NOMO-1 (cell line): ENCODE measurements at regions not wholly inside any gene's neighbourhood (a gene's known extent, or its start where the extent isn't known, plus 50 kb on each side); places are given as distances from the start of the nearest gene placed in this dataset.

Experiments used
- DNase-seq, 2 experiments: peaks; one replicate each; lab custom pipeline; 2025; ENCODE audit not compliant: unreplicated experiment in 2 of 2; lab: John Stamatoyannopoulos, UW

DNA sequence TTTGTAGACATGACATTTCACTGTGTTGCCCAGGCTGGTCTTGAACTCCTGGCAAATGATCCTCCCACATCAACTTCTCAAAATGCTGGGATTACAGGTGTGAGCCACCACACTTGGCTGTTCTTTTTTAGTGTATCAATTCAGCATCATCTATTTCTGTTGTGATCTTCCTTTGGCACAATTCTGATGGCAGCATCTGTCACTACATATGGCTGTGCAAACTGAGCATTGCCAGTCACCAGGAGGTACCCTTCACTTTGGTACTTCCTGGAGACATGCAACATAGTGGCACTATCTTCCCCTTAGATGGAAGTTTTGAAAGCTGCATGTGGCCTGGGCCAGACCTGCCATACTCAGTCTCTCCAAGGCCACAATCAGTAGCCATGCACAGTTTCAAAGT lies 467.1 kb upstream of the TMPO start:
- DNase-seq, result no peak

DNA sequence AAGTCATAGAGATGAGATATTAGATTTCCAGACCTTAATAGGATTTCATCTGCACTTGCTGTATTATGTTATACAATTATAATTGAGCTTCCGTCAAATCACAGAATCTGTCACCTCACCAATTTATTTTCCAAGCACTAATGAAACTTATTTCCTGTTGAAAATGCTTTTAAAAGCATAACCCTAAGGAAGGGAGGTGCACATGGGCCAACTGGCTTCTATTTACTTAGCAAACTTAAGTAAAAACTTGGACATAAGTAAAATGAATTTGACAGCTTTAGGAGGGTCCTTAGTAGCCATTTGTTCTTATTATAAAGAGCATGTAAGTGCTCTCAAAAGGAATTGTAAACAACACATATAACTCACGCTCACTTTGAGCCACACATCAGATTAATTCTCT lies 462.2 kb upstream of the TMPO start:
- no peak for DNase-seq

DNA sequence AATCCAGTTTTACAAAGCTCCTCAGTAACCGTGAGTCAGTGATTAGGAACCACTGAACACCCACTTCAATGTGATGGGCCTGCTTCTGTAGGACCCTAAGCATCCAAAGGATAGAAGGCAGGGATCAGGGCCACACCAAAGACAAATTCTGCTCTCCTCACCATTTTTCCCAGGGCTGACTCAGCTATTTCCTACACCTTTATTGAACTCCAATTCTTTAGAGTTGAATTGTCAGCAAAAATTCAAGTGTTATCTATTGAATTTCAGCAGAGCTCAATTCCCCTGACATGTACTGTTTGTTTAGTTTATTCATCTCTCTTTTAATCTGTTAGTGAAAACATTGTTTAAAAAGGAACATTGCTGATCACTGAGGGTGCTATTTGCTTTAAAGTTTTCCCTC lies 457.7 kb upstream of the TMPO start:
- no peak for DNase-seq

DNA sequence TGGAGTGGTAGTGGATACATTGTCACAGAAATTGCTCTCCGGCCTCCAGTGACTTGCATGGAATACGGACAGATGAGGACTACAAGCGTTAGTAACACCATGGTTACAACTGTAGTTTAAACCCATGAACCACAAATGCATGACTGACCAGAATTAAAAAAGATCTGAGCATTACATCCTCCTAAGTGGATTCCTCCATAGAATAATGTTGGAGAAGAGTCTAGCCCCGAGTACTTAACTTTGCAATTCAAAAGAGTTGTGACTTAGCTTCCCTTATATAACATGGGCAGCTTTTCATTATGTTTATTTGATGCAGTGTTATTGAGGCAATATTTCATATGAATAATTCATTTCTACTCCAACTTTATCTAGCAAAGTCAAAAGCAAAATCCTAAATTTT lies 457.2 kb upstream of the TMPO start:
- DNase-seq, result no peak

DNA sequence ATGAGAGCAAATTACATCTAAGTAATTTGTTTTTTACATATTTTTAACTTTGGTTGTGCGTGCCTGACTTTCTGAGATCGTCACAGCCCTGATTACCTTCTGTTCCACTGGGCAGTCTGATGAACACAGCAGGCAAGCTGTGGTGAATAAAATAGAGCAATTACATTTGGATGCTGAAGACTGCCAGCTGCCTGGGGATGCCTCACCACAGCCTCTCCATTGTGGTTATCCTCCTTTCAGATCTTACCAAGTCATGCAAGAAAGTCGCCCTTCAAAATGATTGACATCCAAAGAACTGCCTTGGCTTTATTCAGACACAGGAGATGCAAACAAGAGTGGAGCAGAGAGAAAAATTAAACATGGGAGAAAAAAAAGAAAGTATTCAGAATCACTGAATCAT lies 456.6 kb upstream of the TMPO start:
- DNase-seq, result no peak

DNA sequence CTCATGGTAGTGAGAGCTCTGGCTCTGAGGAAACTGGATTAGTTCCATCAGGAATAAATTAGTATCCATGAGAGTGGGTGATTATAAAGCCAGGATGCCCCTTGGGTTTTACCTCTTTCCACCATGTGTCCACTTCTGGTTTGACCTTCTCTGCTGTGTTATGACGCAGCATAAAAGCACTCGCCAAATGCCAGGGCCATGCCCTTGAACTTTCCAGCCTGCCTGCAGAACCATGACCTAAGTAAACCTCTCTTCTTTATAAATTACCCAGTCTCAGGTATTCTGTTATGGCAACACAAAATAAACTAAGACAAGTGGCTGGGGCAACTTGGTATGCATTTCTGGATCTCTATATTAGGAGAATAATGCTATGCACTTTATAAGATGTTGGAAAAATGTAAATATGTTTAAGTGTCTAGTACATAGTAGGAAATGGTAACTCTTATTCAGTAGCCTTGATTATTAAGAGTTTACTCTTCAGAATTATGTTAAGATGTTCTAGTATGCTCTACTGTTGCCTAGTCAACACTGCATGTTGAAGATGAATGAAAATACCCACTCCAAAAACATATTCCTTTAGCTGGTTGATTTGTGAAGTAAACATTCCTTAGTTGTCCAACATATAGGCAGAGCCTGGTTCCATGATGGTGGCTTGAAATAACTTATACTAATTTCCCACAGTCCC lies 455.6 kb upstream of the TMPO start:
- DNase-seq, result no peak

DNA sequence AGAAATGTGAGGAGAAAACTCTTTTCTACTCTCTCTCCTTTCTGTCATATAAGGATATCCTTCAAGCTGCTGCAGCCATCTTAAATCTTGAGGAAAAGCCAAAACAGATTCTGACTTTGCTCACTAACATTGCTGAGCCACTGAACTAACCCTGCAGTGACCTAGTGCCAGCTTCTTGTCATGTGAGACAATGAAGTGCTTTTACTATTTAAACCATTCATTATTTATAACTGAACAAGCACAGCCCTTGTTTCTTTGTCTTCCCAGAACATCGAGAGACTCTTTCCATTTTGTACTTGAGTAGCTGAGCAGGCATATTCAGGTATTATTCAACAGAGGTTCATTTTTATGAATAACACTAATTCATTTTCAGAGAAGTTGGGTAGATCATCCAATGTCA lies 455.0 kb upstream of the TMPO start:
- DNase-seq, result no peak

DNA sequence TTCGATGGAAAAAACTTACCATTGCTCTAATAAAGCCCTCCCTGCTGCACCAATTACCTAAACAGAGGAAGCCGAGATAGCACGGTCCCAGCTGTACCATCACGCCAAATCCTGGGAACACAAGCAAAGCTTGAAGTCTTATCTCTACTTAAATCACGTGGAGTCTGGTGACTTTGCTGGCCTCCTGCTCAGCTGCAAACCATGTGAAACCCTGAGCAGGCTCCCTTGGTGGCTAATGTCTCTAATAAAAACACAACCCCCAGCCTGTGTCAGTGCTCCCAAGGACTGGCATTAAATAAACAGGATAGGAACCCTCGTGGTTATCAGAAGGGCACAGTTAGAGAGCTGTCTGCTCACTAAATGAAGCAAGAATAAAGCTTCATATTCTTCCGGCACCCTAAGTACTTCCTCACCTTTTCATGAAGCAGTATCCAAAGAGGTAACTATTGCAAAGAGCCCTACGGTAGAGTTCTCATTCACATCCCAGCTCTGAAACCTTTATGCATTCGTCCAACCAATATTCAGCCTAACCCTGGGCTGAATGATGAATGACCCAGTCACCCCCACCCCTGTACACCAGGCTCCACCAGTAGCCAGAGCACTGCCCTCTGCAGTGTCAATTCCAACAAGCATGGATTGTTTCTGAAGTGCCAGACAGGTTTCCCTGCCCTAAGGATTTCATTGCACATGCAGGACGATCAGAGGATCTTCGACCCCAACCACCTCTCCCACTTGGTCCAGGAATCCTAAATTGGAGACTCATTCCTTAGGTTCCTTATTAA lies 452.7 kb upstream of the TMPO start:
- no peak for DNase-seq

DNA sequence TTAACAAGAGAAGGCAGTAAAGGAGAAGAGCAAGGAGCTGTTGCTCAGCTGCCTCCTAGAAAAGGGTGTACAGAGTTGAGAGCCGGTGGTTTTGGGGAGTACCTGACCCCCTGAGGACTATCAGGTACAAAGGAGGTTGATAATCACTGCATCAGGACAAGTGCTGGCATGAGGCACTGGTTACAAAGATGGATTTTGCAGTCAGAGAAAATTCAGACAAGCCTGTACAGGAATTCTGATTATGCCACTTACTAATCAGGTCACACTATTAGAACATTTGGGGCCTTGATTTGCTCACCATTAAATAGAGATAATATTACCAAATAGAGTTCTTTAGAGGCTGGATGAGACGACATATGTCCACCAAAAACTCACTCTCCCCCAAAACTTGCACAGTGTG lies 450.9 kb upstream of the TMPO start:
- DNase-seq, result no peak

DNA sequence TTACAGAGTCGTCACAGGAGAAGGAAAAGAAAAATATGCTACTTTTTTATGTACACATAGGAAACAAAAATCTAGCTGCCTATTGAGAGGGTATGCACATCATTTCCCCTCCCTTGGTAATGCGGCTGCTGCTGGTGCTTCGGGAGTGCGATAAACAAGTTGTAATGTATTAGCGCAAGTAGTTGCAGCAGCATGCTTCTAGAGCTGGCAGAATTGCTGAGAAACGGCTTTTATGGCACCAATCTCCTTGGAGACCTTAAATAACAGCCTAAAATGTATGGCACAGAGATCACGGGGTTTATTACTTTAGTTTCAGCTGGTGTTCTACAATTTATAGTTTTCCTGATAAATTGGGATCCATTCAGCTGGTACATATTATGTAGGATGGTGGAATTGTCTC lies 447.6 kb upstream of the TMPO start:
- no peak for DNase-seq

- DNase-seq, result no peak
These were observed 441.8 kb upstream of the TMPO start for GRCh38 chr12:98073610-98074009.

DNA sequence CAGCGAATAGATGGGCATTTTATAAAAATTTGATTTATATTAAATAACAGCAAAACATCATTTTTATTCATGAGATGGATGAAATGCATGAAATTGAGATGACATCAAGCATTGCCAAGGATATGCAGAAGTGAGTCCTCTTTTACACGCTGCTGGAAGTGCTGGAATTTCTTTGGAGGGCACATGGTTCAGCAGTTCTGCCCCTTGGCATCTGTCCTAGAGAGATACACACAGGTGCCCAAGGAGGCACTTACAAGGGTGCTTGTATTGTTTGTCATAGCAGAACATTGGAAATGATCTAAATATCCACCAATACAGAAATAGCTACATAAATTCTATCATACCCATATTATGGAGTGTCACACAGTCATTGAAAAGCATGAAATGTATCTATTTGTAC lies 441.1 kb upstream of the TMPO start:
- no peak for DNase-seq

- DNase-seq, result no peak
These were observed 431.0 kb upstream of the TMPO start for GRCh38 chr12:98084391-98084790.

DNA sequence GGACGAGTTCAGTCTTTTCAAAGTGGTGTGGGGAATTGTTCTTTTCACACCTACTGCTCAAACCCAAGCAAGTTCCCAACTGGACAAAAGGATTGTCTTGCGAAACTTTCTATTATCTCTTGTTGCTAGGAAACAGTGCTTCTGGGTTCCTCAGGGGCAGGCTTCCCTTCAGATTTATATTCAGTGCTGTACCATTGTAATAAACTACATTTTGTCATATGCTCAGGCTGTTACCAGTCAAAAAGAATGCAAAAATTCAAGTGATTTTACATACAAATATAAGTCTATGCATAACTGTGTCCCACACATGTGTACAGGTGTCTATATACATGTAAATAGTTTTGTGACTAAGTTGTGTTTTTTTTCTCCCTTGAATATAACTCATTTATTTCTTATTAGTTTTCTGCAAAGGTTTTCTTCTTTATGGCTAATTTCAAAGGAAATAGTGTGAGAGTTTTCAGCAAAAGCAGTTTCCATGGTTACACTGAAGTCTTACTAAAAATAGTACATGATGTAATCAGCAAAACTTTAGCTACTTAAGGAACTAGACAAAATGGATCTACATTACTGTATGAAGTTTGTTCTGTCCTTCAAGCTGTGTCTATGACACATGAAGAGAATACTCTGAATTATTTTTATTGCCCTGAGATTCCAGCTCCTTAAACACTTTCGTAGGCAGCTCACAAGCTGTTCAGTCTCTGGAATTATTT lies 430.2 kb upstream of the TMPO start:
- DNase-seq, result no peak

GRCh38 chr12:98090731-98091130 lies 424.7 kb upstream of the TMPO start:
- DNase-seq, result no peak

DNA sequence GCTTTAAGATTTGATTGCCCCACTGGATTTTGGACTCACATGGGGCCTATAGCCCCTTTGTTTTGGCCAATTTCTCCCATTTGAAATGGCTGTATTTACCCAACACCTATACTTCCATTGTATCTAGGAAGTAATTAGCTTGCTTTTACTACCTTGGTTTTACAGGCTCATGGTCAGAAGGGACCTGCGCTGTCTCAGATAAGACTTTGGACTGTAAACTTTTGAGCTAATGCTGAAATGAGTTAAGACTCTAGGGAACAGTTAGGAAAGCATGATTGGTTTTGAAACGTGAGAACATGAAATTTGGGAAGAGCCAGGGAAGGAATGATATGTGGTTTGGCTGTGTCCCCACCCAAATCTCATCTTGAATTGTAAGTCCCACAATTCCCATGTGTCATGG lies 419.0 kb upstream of the TMPO start:
- no peak for DNase-seq

DNA sequence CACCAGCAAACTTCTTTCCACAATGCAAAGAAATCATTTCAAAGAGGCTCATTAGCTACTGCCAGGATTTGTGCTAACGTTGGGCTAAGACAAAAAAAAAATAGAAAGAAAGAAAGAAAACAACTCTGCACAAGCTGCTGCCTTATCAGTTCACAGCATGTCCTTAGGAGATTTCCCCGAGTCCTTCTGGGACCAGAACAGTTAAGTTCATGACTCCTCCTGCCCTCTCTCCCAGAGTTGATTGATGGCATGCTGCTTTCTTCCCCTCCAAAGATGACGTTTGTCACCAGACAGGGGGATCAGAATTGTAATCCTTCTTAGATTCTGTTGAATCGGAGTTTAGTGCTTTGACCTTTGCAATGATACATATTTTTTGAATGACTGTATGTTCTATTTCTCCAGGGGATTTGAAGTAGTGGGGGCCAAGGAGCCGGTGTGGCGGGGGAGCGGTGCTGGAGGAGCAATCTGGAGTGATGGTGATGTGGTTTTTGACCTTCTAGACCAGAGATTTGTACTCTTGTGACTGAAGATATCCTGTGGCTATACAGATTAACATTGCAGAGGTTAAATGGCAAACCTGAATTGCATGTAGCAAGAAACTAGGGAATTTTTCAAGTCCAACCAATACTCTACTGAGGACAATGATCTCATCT lies 409.2 kb upstream of the TMPO start:
- no peak for DNase-seq

- no peak for DNase-seq
These were observed 406.1 kb upstream of the TMPO start for GRCh38 chr12:98109266-98109665.

- no peak for DNase-seq
These were observed 404.9 kb upstream of the TMPO start for GRCh38 chr12:98110536-98110935.

GRCh38 chr12:98113548-98113947 lies 401.8 kb upstream of the TMPO start:
- DNase-seq, result no peak

GRCh38 chr12:98121963-98122362 lies 393.4 kb upstream of the TMPO start:
- DNase-seq, result no peak
